GM23248 (cell line): ENCODE measurements at regions not wholly inside any gene's neighbourhood (a gene's known extent, or its start where the extent isn't known, plus 50 kb on each side); places are given as distances from the start of the nearest gene placed in this dataset.
A peak's percentile ranks its signal among the peaks of the same experiment; 100 is the strongest.

ENCODE experiments used
- DNase-seq: peaks from one replicate; pipeline ENCODE4 v3.0.0-alpha.2; 2015
- H2AFZ ChIP-seq: fragments of 200-600 bp; sonication (generic); 2 replicates; pipeline ENCODE4 v1.6.1; 2016; ENCODE audit warnings: antibody characterized with exemption
- H3F3A ChIP-seq: fragments of 200-600 bp; sonication (generic); 2 replicates; pipeline ENCODE4 v1.6.1; 2016; ENCODE audit warnings: mild to moderate bottlenecking, antibody characterized with exemption, mixed run types; ENCODE audit not compliant: insufficient read depth
- H3K27ac ChIP-seq: fragments of 200-600 bp; sonication (generic); 2 replicates; pipeline ENCODE4 v1.5.1; 2016; ENCODE audit warnings: mild to moderate bottlenecking
- H3K27me3 ChIP-seq: fragments of 200-600 bp; sonication (generic); replicated peaks from 2 replicates; pipeline ENCODE4 v1.6.1; 2016; ENCODE audit warnings: mild to moderate bottlenecking; ENCODE audit not compliant: insufficient read depth
- H3K36me3 ChIP-seq: fragments of 200-600 bp; sonication (generic); 2 replicates; pipeline ENCODE4 v1.6.1; 2016; ENCODE audit warnings: low read depth, mild to moderate bottlenecking
- H3K4me1 ChIP-seq: fragments of 200-600 bp; sonication (generic); 2 replicates; pipeline ENCODE4 v1.6.1; 2016; ENCODE audit warnings: mild to moderate bottlenecking; ENCODE audit not compliant: insufficient read depth
- H3K4me2 ChIP-seq: fragments of 200-600 bp; sonication (generic); one replicate; pipeline ENCODE4 v1.6.1; 2016; ENCODE audit warnings: mild to moderate bottlenecking; ENCODE audit not compliant: unreplicated experiment
- H3K4me3 ChIP-seq: fragments of 200-600 bp; sonication (generic); 2 replicates; pipeline ENCODE4 v1.5.1; 2016; ENCODE audit warnings: mild to moderate bottlenecking
- H3K79me2 ChIP-seq: fragments of 200-600 bp; sonication (generic); 2 replicates; pipeline ENCODE4 v1.6.1; 2016; ENCODE audit warnings: mild to moderate bottlenecking; ENCODE audit not compliant: insufficient read depth
- H3K9ac ChIP-seq: fragments of 200-600 bp; sonication (generic); 2 replicates; pipeline ENCODE4 v1.6.1; 2016; ENCODE audit warnings: mild to moderate bottlenecking
- H3K9me2 ChIP-seq: fragments of 200-600 bp; sonication (generic); 2 replicates; pipeline ENCODE4 v1.6.1; 2016; ENCODE audit warnings: mixed run types, mild to moderate bottlenecking, moderate library complexity; ENCODE audit not compliant: insufficient read depth
- H3K9me3 ChIP-seq: fragments of 200-600 bp; sonication (generic); one replicate; pipeline ENCODE4 v1.6.1; 2017; ENCODE audit warnings: low read depth
- H4K20me1 ChIP-seq: fragments of 200-600 bp; sonication (generic); 2 replicates; pipeline ENCODE4 v1.6.0; 2016; ENCODE audit not compliant: insufficient read depth
- EZH2 ChIP-seq: fragments of 200-600 bp; sonication (generic); IDR thresholded peaks from 2 replicates; pipeline ENCODE4 v1.6.1; 2018; ENCODE audit warnings: antibody characterized with exemption, mild to moderate bottlenecking; ENCODE audit not compliant: insufficient read depth, poor library complexity, severe bottlenecking
- EZH2phosphoT487 ChIP-seq: fragments of 200-600 bp; sonication (generic); IDR thresholded peaks from 2 replicates; pipeline ENCODE4 v1.6.1; 2018; ENCODE audit warnings: antibody characterized with exemption, moderate library complexity, mild to moderate bottlenecking, low read depth; ENCODE audit not compliant: insufficient read depth
- WGBS, 2 experiments: methylation state at CpG; one replicate each; pipeline ENCODE4 v1.1.6; 2015 to 2017; ENCODE audit warnings: low lambda C conversion rate in 2 of 2, low coverage in 1 of 2; ENCODE audit errors: missing lambda C conversion rate in 2 of 2; 5-methylcytosine and 5-hydroxymethylcytosine counted together
- in situ Hi-C: fragments of 300-500 bp; cut with MboI; formaldehyde crosslinking; loops from 2 replicates; pipeline ENCODE4 v1.15.0; 2020

DNA sequence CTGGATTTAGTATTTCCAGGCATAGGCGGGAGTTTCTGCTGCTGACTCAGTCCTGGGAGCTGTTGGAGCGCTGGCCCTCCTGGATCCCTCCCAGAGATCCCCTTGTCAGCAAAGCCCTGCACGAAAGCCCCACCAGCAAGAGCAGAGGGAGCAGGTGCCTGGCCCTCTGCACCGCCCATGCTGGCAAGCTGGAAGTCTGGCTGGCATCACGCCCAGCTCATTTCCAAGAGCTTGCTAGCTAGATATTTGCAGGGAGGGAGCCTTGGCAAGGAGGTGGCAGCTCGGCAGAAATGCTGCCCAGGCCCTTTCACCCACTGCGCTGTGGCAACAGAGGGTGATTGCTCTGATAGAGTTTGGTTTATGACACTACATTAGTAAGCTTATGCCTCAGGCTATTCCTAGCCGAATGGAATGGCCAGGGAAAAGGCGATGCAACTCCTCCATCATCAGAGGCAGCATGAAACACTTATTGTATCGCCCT, 193.9 kb downstream of the EMP1 start:
- H3K9me2 ChIP-seq: no peaks in the 10 kb centered on the region
- no peak overlapping the region for H3K9ac ChIP-seq
- peak overlapping the region; percentile 34 for H3K27ac ChIP-seq
- TF ChIP-seq EZH2phosphoT487 (no peak), EZH2 (no peak)
- peaks cover 13% of the 10 kb centered on the region for H3F3A ChIP-seq
- peaks cover 7% of the 10 kb centered on the region for H3K27me3 ChIP-seq
- no peaks in the 10 kb centered on the region for H3K79me2 ChIP-seq
- peak overlapping the region; percentile 57 for H3K4me2 ChIP-seq
- no peak overlapping the region for H2AFZ ChIP-seq
- no peaks in the 10 kb centered on the region for H3K36me3 ChIP-seq
- in situ Hi-C loops: no loop called here
- peaks cover 16% of the 10 kb centered on the region for H3K4me1 ChIP-seq
- WGBS, 2 experiments: 7 to 11% methylated on average over 10 of the region's 10 CpGs
- peak; percentile 92 for DNase-seq
- H3K9me3 ChIP-seq: no peaks in the 10 kb centered on the region
- no peaks in the 10 kb centered on the region for H4K20me1 ChIP-seq
- peak overlapping the region; percentile 14; the same call in 1 of the 2 replicates for H3K4me3 ChIP-seq

DNA sequence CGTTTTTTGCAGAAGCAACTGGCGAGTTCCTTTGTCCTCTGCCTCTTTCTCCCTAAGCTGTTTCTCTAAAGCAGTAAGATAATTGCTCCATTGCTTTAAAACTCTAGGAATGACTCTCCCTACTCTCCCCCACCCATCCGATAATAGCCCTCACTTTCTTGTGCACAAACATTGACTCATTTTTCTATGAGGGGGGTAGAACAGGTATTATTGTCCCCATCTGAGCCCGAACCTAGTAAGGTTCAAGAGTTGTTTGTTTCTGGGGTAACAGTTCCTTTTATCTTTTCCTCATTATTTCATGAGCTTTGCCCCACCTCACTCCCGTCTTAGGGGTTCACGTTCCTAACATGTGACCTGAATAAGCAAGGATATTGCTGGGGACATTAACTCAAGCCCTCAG, 190.6 kb downstream of the EMP1 start:
- TF ChIP-seq EZH2: no peak
- no peak for TF ChIP-seq EZH2phosphoT487
- Histone ChIP-seq H3K4me3 (no peak overlapping the region), H3K9me3 (no peaks in the 10 kb centered on the region), H3K79me2 (no peaks in the 10 kb centered on the region), H3K4me2 (no peak overlapping the region), H3K9ac (no peak overlapping the region), H3K36me3 (no peaks in the 10 kb centered on the region), H2AFZ (no peak overlapping the region), H4K20me1 (no peaks in the 10 kb centered on the region), H3K9me2 (no peaks in the 10 kb centered on the region), H3K27ac (no peak overlapping the region), H3K27me3 (peaks cover 9% of the 10 kb centered on the region), H3K4me1 (peaks cover 16% of the 10 kb centered on the region), H3F3A (peaks cover 13% of the 10 kb centered on the region)
- WGBS, 2 experiments: 39 to 43% methylated on average over 6 of the region's 6 CpGs
- in situ Hi-C loops: no loop called here
- DNase-seq: no peak

DNA sequence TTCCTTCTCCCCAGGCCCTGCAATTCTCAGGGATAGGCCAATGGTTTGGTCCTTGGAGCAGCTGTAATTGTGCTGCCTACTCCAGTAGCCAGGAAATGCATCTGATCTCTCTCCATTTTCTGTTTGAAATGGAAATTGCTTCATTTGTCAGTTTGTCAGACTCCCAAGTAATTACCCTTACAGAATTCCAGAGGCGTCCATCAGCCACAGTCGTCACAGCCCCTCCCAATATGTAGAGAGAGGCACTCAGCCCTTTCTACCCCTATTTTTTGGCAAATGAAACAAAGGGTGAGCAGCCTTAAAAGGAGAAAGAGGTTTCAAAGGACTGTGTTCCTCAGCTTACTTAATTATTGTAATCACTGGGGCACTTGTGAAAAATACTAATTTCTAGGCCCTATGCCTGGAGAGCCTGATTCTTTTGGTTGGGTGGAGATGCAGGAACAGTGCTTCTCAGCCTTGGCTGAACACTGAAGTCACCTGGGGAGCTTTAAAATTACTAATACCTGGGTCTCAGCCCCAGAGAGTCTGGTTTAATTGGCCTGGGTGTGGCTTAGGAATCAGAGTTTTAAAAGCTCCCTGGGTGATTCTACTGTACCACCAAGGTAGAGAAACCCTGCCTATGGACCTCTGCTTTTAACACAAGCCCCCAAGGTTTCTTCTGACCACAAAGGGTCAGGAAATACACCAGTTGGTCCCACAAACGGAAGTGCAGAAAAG, 190.0 kb downstream of the EMP1 start:
- H3K79me2 ChIP-seq: no peaks in the 10 kb centered on the region
- 28 to 39% methylated on average over 3 of the region's 3 CpGs for WGBS, 2 experiments
- in situ Hi-C loops: no loop called here

DNA sequence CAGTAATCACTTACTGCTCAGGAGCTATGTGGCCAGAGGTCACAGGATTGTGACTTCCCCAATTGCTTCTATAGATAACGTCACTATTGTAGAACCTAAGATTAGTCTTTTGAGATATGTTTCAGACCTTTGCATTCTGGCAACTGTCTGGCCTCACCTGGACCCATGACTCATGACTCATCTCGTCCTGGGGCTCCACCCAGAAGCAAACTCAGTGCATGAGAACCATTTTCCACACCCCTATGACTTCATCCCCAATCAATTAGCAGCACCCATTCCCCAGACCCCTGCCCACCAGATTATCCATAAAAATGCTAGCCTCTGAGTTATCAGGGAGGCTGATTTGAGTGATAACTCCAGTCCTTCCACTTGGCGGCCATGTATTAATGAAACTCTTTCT, 186.9 kb downstream of the EMP1 start:
- H3K27ac ChIP-seq: no peak overlapping the region
- in situ Hi-C loops: no loop called here
- 51% methylated on average over 3 of the region's 3 CpGs for WGBS, 2 experiments

More for the DNA sequence above, 190.0 kb downstream of the EMP1 start:
- H3K9me2 ChIP-seq: no peaks in the 10 kb centered on the region
- peaks cover 15% of the 10 kb centered on the region for H3K27me3 ChIP-seq
- no peak overlapping the region for H3K27ac ChIP-seq
- no peaks in the 10 kb centered on the region for H3K9me3 ChIP-seq
- no peak overlapping the region for H3K4me2 ChIP-seq
- no peak for DNase-seq
- H3K9ac ChIP-seq: no peak overlapping the region
- no peaks in the 10 kb centered on the region for H3K36me3 ChIP-seq
- TF ChIP-seq EZH2phosphoT487: no peak
- no peak for TF ChIP-seq EZH2
- no peak overlapping the region for H3K4me3 ChIP-seq
- H2AFZ ChIP-seq: no peak overlapping the region
- H3F3A ChIP-seq: peaks cover 13% of the 10 kb centered on the region
- no peaks in the 10 kb centered on the region for H4K20me1 ChIP-seq
- peaks cover 16% of the 10 kb centered on the region for H3K4me1 ChIP-seq

More for the DNA sequence above, 186.9 kb downstream of the EMP1 start:
- H3K4me2 ChIP-seq: no peak overlapping the region
- H3K9ac ChIP-seq: no peak overlapping the region
- H3K4me1 ChIP-seq: no peaks in the 10 kb centered on the region
- H2AFZ ChIP-seq: no peak overlapping the region
- H3K4me3 ChIP-seq: no peak overlapping the region
- H3K9me2 ChIP-seq: no peaks in the 10 kb centered on the region
- no peaks in the 10 kb centered on the region for H3K9me3 ChIP-seq
- H4K20me1 ChIP-seq: no peaks in the 10 kb centered on the region
- H3K36me3 ChIP-seq: no peaks in the 10 kb centered on the region
- no peak for DNase-seq
- H3F3A ChIP-seq: no peaks in the 10 kb centered on the region
- H3K27me3 ChIP-seq: peaks cover 25% of the 10 kb centered on the region
- TF ChIP-seq EZH2: no peak
- TF ChIP-seq EZH2phosphoT487: no peak
- no peaks in the 10 kb centered on the region for H3K79me2 ChIP-seq
